MG63 (cell line): ENCODE measurements at regions not wholly inside any gene's neighbourhood (a gene's known extent, or its start where the extent isn't known, plus 50 kb on each side); places are given as distances from the start of the nearest gene placed in this dataset.
"Not testable (repeated sequence)": the region's sequence is repeated elsewhere in the genome, so short reads cannot be mapped to it uniquely, and the experiment has no call there.

Experiments
- DNase-seq: peaks from one replicate; pipeline ENCODE4 v3.0.0-alpha.2; 2020
- H3K27me3 ChIP-seq: fragments of 250-450 bp; sonication (Bioruptor Pico); 2 replicates; pipeline ENCODE4 v1.5.1; 2020; ENCODE audit warnings: mild to moderate bottlenecking, moderate library complexity
- H3K36me3 ChIP-seq: fragments of 250-450 bp; sonication (Bioruptor Pico); 2 replicates; pipeline ENCODE4 v1.5.1; 2020; ENCODE audit warnings: mild to moderate bottlenecking, moderate library complexity
- H3K4me3 ChIP-seq: fragments of 250-450 bp; sonication (Bioruptor Pico); 2 replicates; pipeline ENCODE4 v1.5.1; 2020; ENCODE audit warnings: mild to moderate bottlenecking, moderate library complexity
- H3K9me3 ChIP-seq: fragments of 250-450 bp; sonication (Bioruptor Pico); 2 replicates; pipeline ENCODE4 v1.5.1; 2020; ENCODE audit warnings: mild to moderate bottlenecking, moderate library complexity

- Histone ChIP-seq H3K9me3 (no peaks in the 10 kb centered on the region), H3K36me3 (no peaks in the 10 kb centered on the region), H3K27me3 (no peaks in the 10 kb centered on the region), H3K4me3 (no peak overlapping the region)
- no peak for DNase-seq
These were observed 329.4 kb upstream of the MAGI2 start for GRCh38 chr7:79782906-79783305.

- Histone ChIP-seq H3K36me3 (no peaks in the 10 kb centered on the region), H3K9me3 (no peaks in the 10 kb centered on the region), H3K4me3 (no peak overlapping the region), H3K27me3 (no peaks in the 10 kb centered on the region)
- no peak for DNase-seq
These were observed 328.8 kb upstream of the MAGI2 start for GRCh38 chr7:79782256-79782655.

- Histone ChIP-seq H3K36me3 (no peaks in the 10 kb centered on the region), H3K4me3 (no peak overlapping the region), H3K9me3 (no peaks in the 10 kb centered on the region), H3K27me3 (no peaks in the 10 kb centered on the region)
- DNase-seq: no peak
These were observed 328.2 kb upstream of the MAGI2 start for GRCh38 chr7:79781716-79782115.

GRCh38 chr7:79778786-79779770 is 325.6 kb upstream of the MAGI2 start:
- no peaks in the 10 kb centered on the region for H3K27me3 ChIP-seq
- H3K9me3 ChIP-seq: no peaks in the 10 kb centered on the region
- no peak for DNase-seq
- peak overlapping the region; percentile 30 for H3K4me3 ChIP-seq
- no peaks in the 10 kb centered on the region for H3K36me3 ChIP-seq

GRCh38 chr7:79775911-79776310 is 322.4 kb upstream of the MAGI2 start:
- Histone ChIP-seq H3K4me3 (no peak overlapping the region), H3K36me3 (no peaks in the 10 kb centered on the region), H3K9me3 (no peaks in the 10 kb centered on the region), H3K27me3 (no peaks in the 10 kb centered on the region)
- DNase-seq: no peak

- Histone ChIP-seq H3K4me3 (no peak overlapping the region), H3K9me3 (no peaks in the 10 kb centered on the region), H3K36me3 (no peaks in the 10 kb centered on the region), H3K27me3 (no peaks in the 10 kb centered on the region)
- no peak for DNase-seq
These were observed 320.7 kb upstream of the MAGI2 start for GRCh38 chr7:79774150-79774549.

GRCh38 chr7:79770970-79771369 is 317.5 kb upstream of the MAGI2 start:
- H3K9me3 ChIP-seq: no peaks in the 10 kb centered on the region
- no peak for DNase-seq
- no peak overlapping the region for H3K4me3 ChIP-seq
- no peaks in the 10 kb centered on the region for H3K36me3 ChIP-seq
- H3K27me3 ChIP-seq: no peaks in the 10 kb centered on the region

GRCh38 chr7:79770063-79770462 is 316.6 kb upstream of the MAGI2 start:
- Histone ChIP-seq H3K9me3 (no peaks in the 10 kb centered on the region), H3K36me3 (no peaks in the 10 kb centered on the region), H3K27me3 (no peaks in the 10 kb centered on the region), H3K4me3 (no peak overlapping the region)
- no peak for DNase-seq

GRCh38 chr7:79767876-79768560 is 314.6 kb upstream of the MAGI2 start:
- H3K27me3 ChIP-seq, H3K4me3 ChIP-seq, H3K9me3 ChIP-seq, DNase-seq, H3K36me3 ChIP-seq: not testable (repeated sequence)

GRCh38 chr7:79767192-79767591 is 313.7 kb upstream of the MAGI2 start:
- not testable (repeated sequence) for H3K9me3 ChIP-seq, H3K4me3 ChIP-seq, DNase-seq, H3K36me3 ChIP-seq, H3K27me3 ChIP-seq

GRCh38 chr7:79761876-79762429 is 308.5 kb upstream of the MAGI2 start:
- Histone ChIP-seq H3K27me3 (no peaks in the 10 kb centered on the region), H3K9me3 (no peaks in the 10 kb centered on the region), H3K4me3 (no peak overlapping the region), H3K36me3 (no peaks in the 10 kb centered on the region)
- no peak for DNase-seq

GRCh38 chr7:79750941-79751340 is 297.5 kb upstream of the MAGI2 start:
- not testable (repeated sequence) for H3K36me3 ChIP-seq, H3K9me3 ChIP-seq, H3K4me3 ChIP-seq, DNase-seq, H3K27me3 ChIP-seq

GRCh38 chr7:79749856-79750255 is 296.4 kb upstream of the MAGI2 start:
- H3K9me3 ChIP-seq: no peaks in the 10 kb centered on the region
- H3K27me3 ChIP-seq: no peaks in the 10 kb centered on the region
- DNase-seq: no peak
- no peak overlapping the region for H3K4me3 ChIP-seq
- no peaks in the 10 kb centered on the region for H3K36me3 ChIP-seq

GRCh38 chr7:79741684-79742083 is 288.2 kb upstream of the MAGI2 start:
- DNase-seq: no peak
- no peaks in the 10 kb centered on the region for H3K36me3 ChIP-seq
- no peak overlapping the region for H3K4me3 ChIP-seq
- H3K27me3 ChIP-seq: no peaks in the 10 kb centered on the region
- H3K9me3 ChIP-seq: no peaks in the 10 kb centered on the region

GRCh38 chr7:79740076-79740475 is 286.6 kb upstream of the MAGI2 start:
- H3K9me3 ChIP-seq: no peaks in the 10 kb centered on the region
- H3K27me3 ChIP-seq: no peaks in the 10 kb centered on the region
- no peak for DNase-seq
- H3K36me3 ChIP-seq: no peaks in the 10 kb centered on the region
- no peak overlapping the region for H3K4me3 ChIP-seq

- not testable (repeated sequence) for H3K4me3 ChIP-seq, H3K27me3 ChIP-seq, H3K9me3 ChIP-seq, DNase-seq, H3K36me3 ChIP-seq
These were observed 285.7 kb upstream of the MAGI2 start for GRCh38 chr7:79739036-79739709.

- Histone ChIP-seq H3K9me3 (no peaks in the 10 kb centered on the region), H3K4me3 (no peak overlapping the region), H3K36me3 (no peaks in the 10 kb centered on the region), H3K27me3 (no peaks in the 10 kb centered on the region)
- no peak for DNase-seq
These were observed 283.0 kb upstream of the MAGI2 start for GRCh38 chr7:79736418-79736817.
